ENCODE measurements at regions not wholly inside any gene's neighbourhood (a gene's known extent, or its start where the extent isn't known, plus 50 kb on each side); places are given as distances from the start of the nearest gene placed in this dataset.

GRCh38 chr4:130183766-130184165, 1087.8 kb downstream of the C4orf33 start:
- no peaks in the 10 kb centered on the region for H3K27me3 ChIP-seq (ENCODE audit: control insufficient read depth, extremely low read depth, insufficient read depth, low read length)
- no peaks in the 10 kb centered on the region for H3K36me3 ChIP-seq (ENCODE audit: control insufficient read depth in 2 of 2, extremely low read depth in 1 of 2, insufficient read depth in 2 of 2, low read length in 2 of 2)
- TF ChIP-seq CTCF (optimal IDR thresholded peaks at IDR 0.05 in 1 of 3, IDR thresholded peaks at IDR 0.05 in 1 of 3, conservative IDR thresholded peaks at IDR 0.05 in 1 of 3; ENCODE audit: extremely low read depth in 1 of 3, insufficient read depth in 2 of 3, low read length in 3 of 3) = no peak
- TF ChIP-seq EZH2 (IDR thresholded peaks at IDR 0.05; ENCODE audit: low read length) = no peak
- no peaks in the 10 kb centered on the region for H3K9me1 ChIP-seq (ENCODE audit: control insufficient read depth, extremely low read depth, insufficient read depth, low read length)
- H3K9ac ChIP-seq (ENCODE audit: control insufficient read depth, extremely low read depth, insufficient read depth, low read length) = no peak overlapping the region
- dilution Hi-C loops (cut with MboI; ENCODE audit: extremely low pct_ligation_motif_present, low sequenced_read_pairs) = no loop called here
- H3K79me2 ChIP-seq (ENCODE audit: control insufficient read depth, insufficient read depth, low read length) = no peaks in the 10 kb centered on the region
- H3K4me3 ChIP-seq (ENCODE audit: control insufficient read depth in 2 of 3, extremely low read depth in 1 of 3, insufficient read depth in 2 of 3, low read depth in 1 of 3, low read length in 3 of 3) = no peak overlapping the region
- no peak overlapping the region for H3K4me2 ChIP-seq (ENCODE audit: control insufficient read depth, extremely low read depth, insufficient read depth, low read depth, low read length)
- FAIRE-seq (no peak), DNase-seq (ENCODE audit: low read depth, low spot score) (no peak)
- H3K9me3 ChIP-seq (ENCODE audit: control insufficient read depth, low read depth, low read length) = no peaks in the 10 kb centered on the region
- no peak overlapping the region for H3K27ac ChIP-seq (ENCODE audit: control insufficient read depth, insufficient read depth, low read length)
- no peaks in the 10 kb centered on the region for H4K20me1 ChIP-seq (ENCODE audit: control insufficient read depth, extremely low read depth, insufficient read depth, low read length)
- no peak overlapping the region for H2AFZ ChIP-seq (ENCODE audit: control insufficient read depth, low read length)
- no peaks in the 10 kb centered on the region for H3K4me1 ChIP-seq (ENCODE audit: control insufficient read depth, extremely low read depth, insufficient read depth, low read length)

- Histone ChIP-seq H3K27ac (ENCODE audit: control insufficient read depth, insufficient read depth, low read length) (no peak overlapping the region), H3K9ac (ENCODE audit: control insufficient read depth, extremely low read depth, insufficient read depth, low read length) (no peak overlapping the region), H3K4me3 (ENCODE audit: control insufficient read depth in 2 of 3, extremely low read depth in 1 of 3, insufficient read depth in 2 of 3, low read depth in 1 of 3, low read length in 3 of 3) (no peak overlapping the region), H3K4me1 (ENCODE audit: control insufficient read depth, extremely low read depth, insufficient read depth, low read length) (no peaks in the 10 kb centered on the region), H2AFZ (ENCODE audit: control insufficient read depth, low read length) (no peak overlapping the region), H3K79me2 (ENCODE audit: control insufficient read depth, insufficient read depth, low read length) (no peaks in the 10 kb centered on the region), H3K27me3 (ENCODE audit: control insufficient read depth, extremely low read depth, insufficient read depth, low read length) (no peaks in the 10 kb centered on the region), H3K9me3 (ENCODE audit: control insufficient read depth, low read depth, low read length) (no peaks in the 10 kb centered on the region), H3K36me3 (ENCODE audit: control insufficient read depth in 2 of 2, extremely low read depth in 1 of 2, insufficient read depth in 2 of 2, low read length in 2 of 2) (no peaks in the 10 kb centered on the region), H4K20me1 (ENCODE audit: control insufficient read depth, extremely low read depth, insufficient read depth, low read length) (no peaks in the 10 kb centered on the region), H3K9me1 (ENCODE audit: control insufficient read depth, extremely low read depth, insufficient read depth, low read length) (no peaks in the 10 kb centered on the region), H3K4me2 (ENCODE audit: control insufficient read depth, extremely low read depth, insufficient read depth, low read depth, low read length) (no peak overlapping the region)
- dilution Hi-C loops (cut with MboI; ENCODE audit: extremely low pct_ligation_motif_present, low sequenced_read_pairs) = no loop called here
- DNase-seq (ENCODE audit: low read depth, low spot score) (no peak), FAIRE-seq (no peak)
- no peak for TF ChIP-seq EZH2 (IDR thresholded peaks at IDR 0.05; ENCODE audit: low read length)
- TF ChIP-seq CTCF (optimal IDR thresholded peaks at IDR 0.05 in 1 of 3, IDR thresholded peaks at IDR 0.05 in 1 of 3, conservative IDR thresholded peaks at IDR 0.05 in 1 of 3; ENCODE audit: extremely low read depth in 1 of 3, insufficient read depth in 2 of 3, low read length in 3 of 3) = no peak
Observed at GRCh38 chr4:130185123-130185522, 1089.2 kb downstream of the C4orf33 start.
